IPS DF 6.9 (cell line): ENCODE measurements at regions not wholly inside any gene's neighbourhood (a gene's known extent, or its start where the extent isn't known, plus 50 kb on each side); places are given as distances from the start of the nearest gene placed in this dataset.

Experiments
- DNase-seq: peaks from one replicate; pipeline ENCODE4 v3.0.0-alpha.2; 2013; ENCODE audit warnings: low read depth, low spot score
- H3K27ac ChIP-seq: one replicate; pipeline ENCODE4 v1.5.1; 2013; ENCODE audit warnings: low read length, control low read depth
- H3K27me3 ChIP-seq: 2 replicates; pipeline ENCODE4 v1.6.1; 2013; ENCODE audit warnings: mild to moderate bottlenecking, low read length; ENCODE audit not compliant: control insufficient read depth, insufficient read depth
- H3K36me3 ChIP-seq: 2 replicates; pipeline ENCODE4 v1.6.1; 2013; ENCODE audit warnings: low read length; ENCODE audit not compliant: control insufficient read depth, insufficient read depth
- H3K4me1 ChIP-seq: 2 replicates; pipeline ENCODE4 v1.6.1; 2013; ENCODE audit warnings: low read length; ENCODE audit not compliant: control insufficient read depth, insufficient read depth
- H3K4me3 ChIP-seq: 2 replicates; pipeline ENCODE4 v1.5.1; 2013; ENCODE audit warnings: mild to moderate bottlenecking, low read length
- H3K9me3 ChIP-seq: 2 replicates; pipeline ENCODE4 v1.6.1; 2013; ENCODE audit warnings: low read length, inconsistent platforms; ENCODE audit not compliant: control insufficient read depth, insufficient read depth
- WGBS: extraction: QIAGEN DNeasy Blood & Tissue Kit; methylation state at CpG from one replicate; pipeline ENCODE4 v1.1.7; 2013; ENCODE audit warnings: mixed read lengths, missing lambda C conversion rate; ENCODE audit not compliant: insufficient read length, insufficient coverage; 5-methylcytosine and 5-hydroxymethylcytosine counted together

DNA sequence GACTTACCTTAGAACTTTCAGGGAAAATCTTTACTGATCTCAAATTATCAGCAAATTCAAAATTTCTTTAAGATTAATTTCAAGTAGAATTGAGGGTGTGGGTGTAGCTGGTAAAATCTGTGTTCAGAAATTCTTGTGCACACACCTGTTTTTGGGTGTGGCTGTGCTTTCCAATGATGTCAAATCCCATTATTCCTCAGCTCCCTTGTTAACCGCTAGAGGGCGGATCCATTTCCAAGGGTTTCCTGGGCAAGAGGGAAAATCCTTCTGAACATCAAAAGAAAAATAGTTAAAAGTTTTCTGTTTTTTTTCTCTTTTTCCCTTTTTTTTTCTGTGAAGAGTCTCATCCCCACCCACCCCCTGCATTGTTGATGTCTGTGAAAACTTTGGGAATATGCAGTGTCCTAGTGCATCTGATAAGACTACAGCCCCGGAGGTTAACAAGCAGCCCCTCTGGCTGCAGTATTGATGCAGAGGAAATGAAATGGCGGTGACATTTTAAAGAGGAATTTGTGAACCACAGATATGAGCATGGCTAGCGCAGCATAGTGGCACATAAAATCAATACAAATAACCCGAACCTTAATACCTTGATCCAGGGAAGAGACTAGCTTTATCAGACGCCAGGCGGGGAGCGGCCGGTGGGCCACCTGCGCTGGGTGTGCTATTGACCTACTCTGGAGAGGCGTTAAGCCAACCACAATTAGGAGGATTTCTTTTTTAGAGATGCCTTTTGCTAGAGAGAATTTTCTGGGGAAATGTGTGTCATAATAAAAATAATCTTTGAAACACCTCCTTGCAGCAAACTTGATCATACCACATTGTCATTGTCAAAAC lies 130.9 kb downstream of the FOXA2 start:
- Histone ChIP-seq H3K4me3 (no peak overlapping the region), H3K9me3 (no peaks in the 10 kb centered on the region), H3K4me1 (0 out of 2 replicates have a peak, but pooled peaks cover 1% of the 10 kb centered on the region), H3K36me3 (no peaks in the 10 kb centered on the region), H3K27ac (no peak overlapping the region), H3K27me3 (peaks cover 21% of the 10 kb centered on the region; the same call in 1 of the 2 replicates)
- whole genome bisulfite sequencing = no CpG with 5 or more reads among the region's 12 CpGs
- no peak for DNase-seq

DNA sequence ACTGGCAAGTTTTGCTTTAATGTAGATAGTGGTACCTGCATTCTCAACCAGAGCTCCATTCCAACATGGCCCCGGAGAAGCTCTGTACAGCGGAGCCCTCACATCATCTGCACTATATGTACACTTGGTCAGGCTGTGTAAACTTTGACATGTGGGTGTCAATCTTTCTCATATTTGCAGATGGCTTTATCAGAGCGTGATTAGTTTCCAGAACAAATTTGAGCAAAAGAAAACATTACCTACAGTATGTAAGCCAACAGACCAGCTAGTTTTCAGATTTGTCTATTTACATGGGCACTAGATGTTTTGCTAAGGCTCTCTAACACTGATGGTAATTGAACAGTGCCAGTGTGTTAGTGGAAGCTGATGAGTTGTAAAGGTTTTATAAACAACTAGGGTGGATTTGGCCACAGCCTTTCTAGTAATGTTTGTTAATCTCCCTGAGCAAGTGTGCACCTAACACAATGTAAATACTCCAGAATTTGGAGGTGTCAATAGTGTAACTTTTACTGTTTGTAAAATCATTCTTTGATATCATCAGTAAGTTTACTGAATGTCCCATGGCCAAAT lies 131.8 kb downstream of the FOXA2 start:
- Histone ChIP-seq H3K36me3 (no peaks in the 10 kb centered on the region), H3K27me3 (peaks cover 19% of the 10 kb centered on the region; the same call in 1 of the 2 replicates), H3K9me3 (no peaks in the 10 kb centered on the region), H3K4me3 (no peak overlapping the region), H3K27ac (no peak overlapping the region), H3K4me1 (0 out of 2 replicates have a peak, but pooled peaks cover 1% of the 10 kb centered on the region)
- DNase-seq = no peak
- no CpG with 5 or more reads among the region's 3 CpGs for WGBS

DNA sequence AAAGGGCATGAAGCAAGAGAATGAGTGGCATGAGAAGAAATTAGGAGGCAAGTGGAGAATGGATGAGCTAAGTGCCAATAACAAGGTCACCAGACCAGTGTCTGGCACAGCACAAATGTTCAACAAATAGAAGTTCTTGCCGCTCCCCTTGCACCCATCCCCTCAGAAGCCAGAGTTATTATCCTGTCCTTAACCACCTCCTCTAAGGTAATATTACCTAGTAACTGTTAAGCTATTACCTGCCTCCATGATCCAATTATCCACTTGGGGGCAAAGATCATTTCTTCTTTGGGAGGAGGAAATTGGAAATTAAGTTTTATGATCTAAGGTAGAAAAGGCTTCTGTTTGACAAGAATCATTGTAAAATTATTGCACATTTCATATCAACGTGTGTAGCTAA lies 133.8 kb downstream of the FOXA2 start:
- H3K9me3 ChIP-seq = no peaks in the 10 kb centered on the region
- no peak for DNase-seq
- H3K4me1 ChIP-seq = no peaks in the 10 kb centered on the region
- H3K4me3 ChIP-seq = no peak overlapping the region
- H3K36me3 ChIP-seq = no peaks in the 10 kb centered on the region
- no CpG with 5 or more reads among the region's 2 CpGs for WGBS
- peaks cover 8% of the 10 kb centered on the region; the same call in 1 of the 2 replicates for H3K27me3 ChIP-seq
- no peak overlapping the region for H3K27ac ChIP-seq

DNA sequence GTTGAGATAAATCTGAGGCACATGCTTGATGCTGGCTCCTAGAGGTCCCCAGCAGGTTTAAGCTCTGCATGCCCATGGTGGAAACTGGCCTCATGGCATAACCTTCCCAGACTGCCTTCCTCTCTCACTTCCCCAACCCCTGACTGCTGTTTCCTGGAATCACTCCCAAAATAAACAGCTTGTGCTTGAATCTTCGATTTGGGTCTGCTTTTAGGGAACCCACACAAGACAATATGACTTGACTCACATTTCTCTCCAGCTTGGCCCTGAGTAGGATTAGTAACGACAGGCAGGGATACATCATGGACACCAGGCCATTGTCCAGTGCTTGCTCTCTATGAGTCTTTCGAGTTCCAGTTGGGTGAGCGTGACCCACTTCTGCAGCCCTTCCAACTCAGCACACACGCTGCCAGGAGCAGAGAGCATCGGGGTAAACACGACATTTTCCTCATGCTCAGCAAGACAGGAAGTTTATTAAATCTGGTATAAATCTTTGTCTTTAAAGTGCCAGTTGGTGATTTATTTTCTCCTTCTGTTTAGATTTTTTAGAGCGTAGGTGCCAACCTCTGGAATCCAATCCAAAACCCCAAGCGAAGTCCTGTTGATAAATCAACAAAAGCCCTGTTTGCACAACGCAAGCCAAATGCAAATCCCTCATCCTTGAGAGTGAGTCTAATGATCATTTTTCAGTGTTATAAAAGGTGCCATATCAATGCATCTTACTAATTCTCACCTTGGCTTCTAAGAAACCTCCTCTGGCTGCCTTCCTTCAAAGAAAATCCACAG lies 135.0 kb downstream of the FOXA2 start:
- no peak for DNase-seq
- Histone ChIP-seq H3K4me3 (no peak overlapping the region), H3K36me3 (no peaks in the 10 kb centered on the region), H3K4me1 (no peaks in the 10 kb centered on the region), H3K27me3 (peaks cover 2% of the 10 kb centered on the region; the same call in 1 of the 2 replicates), H3K9me3 (no peaks in the 10 kb centered on the region), H3K27ac (no peak overlapping the region)
- WGBS = no CpG with 5 or more reads among the region's 10 CpGs

DNA sequence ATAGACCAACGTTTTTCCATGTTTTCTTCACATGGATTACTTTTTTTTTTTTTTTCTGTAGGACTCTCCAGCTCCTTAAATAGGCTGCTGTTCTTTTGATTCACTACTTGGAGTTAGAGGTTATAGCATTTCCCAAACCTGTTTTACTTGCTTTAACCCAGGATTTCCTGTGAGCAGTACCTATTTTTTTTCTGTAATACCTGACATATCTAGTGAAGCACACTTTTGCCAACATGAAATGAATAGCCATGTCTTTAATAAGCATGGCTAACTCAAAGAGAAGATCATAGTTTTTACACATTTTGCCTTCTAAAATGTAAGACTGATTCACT lies 137.0 kb downstream of the FOXA2 start:
- Histone ChIP-seq H3K4me3 (no peak overlapping the region), H3K9me3 (no peaks in the 10 kb centered on the region), H3K4me1 (no peaks in the 10 kb centered on the region), H3K27me3 (peaks cover 2% of the 10 kb centered on the region; the same call in 1 of the 2 replicates), H3K36me3 (no peaks in the 10 kb centered on the region), H3K27ac (no peak overlapping the region)
- no CpG with 5 or more reads among the region's 1 CpG for WGBS
- no peak for DNase-seq

DNA sequence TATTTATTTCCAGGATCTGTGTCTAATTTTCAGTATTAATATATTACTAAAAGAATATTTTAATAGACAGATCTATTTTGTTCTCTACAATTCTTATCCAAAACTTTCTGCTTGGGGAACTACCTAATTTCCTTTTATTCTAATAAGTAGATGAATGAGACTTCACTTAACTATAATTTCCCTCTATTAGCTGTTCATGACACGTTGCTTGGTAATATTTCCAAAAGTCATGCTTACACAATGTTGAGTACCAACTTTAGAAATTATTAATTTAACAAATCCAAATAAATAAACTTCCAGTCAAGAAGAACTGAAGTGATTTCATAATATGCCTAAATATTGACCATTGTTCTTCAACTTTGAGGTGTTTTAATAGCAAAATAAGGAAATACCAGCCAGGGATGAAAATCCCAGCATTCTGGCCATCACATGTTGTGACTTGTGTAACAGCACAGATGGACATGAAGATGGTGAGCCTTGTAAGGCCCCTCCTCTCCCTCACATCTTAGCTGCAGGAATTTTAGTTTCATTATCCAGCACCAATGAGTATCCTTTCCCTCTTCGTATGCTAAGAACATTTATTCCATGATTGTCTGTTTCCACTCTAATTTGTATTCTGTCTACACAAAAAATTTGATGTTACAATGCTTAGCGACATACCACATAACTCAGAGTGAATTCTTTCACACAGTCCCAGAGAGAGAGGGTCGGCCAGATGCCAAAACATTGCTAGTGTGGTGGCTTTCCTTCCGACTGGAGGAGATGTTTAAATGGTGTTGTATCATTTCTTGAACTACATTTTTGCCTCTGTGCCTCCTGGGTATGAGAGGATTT lies 137.5 kb downstream of the FOXA2 start:
- H3K36me3 ChIP-seq = no peaks in the 10 kb centered on the region
- WGBS = no CpG with 5 or more reads among the region's 5 CpGs
- DNase-seq = no peak
- no peaks in the 10 kb centered on the region for H3K27me3 ChIP-seq
- H3K4me3 ChIP-seq = no peak overlapping the region
- H3K27ac ChIP-seq = no peak overlapping the region
- H3K4me1 ChIP-seq = no peaks in the 10 kb centered on the region
- H3K9me3 ChIP-seq = no peaks in the 10 kb centered on the region

DNA sequence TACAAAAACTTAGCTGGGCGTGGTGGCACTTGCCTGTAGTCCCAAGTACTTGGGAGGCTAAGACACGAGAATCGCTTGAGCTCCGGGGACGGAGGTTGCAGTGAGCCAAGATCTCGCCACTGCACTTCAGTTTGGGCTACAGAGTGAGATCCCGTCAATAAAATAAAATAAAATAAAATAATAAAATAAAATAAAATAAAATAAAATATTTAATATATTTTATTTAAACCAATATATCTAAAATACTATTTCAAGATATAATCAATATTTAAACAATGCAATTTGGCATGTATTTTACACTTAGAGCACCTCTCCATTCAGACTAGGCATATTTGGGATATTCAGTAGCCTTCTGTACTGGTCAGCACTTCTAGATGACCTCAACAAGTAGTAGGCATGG lies 142.1 kb downstream of the FOXA2 start:
- DNase-seq = no peak
- Histone ChIP-seq H3K9me3 (no peaks in the 10 kb centered on the region), H3K4me3 (no peak overlapping the region), H3K27ac (no peak overlapping the region), H3K36me3 (no peaks in the 10 kb centered on the region), H3K27me3 (no peaks in the 10 kb centered on the region), H3K4me1 (no peaks in the 10 kb centered on the region)
- WGBS = no CpG with 5 or more reads among the region's 7 CpGs

DNA sequence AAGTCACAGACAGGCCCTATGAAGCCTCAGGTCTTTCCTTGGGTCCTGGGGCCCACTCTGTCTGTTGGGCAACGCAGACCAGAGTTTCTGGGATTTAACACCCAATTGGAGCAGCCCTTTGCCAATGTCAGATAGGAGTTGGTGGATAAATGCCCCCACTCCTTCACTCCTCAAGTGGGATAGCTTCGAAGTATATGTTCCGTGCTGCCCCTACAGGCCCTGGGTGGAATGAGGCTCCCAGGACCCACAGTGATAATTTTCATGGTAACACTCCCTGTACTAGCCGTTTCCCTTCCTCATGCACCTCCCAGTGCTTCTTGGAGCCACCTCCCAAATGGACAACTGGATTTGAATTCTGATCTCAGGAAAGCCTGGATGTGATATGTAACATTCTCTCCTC lies 145.4 kb downstream of the FOXA2 start:
- Histone ChIP-seq H3K27me3 (no peaks in the 10 kb centered on the region), H3K27ac (no peak overlapping the region), H3K9me3 (no peaks in the 10 kb centered on the region), H3K4me3 (no peak overlapping the region), H3K4me1 (no peaks in the 10 kb centered on the region), H3K36me3 (no peaks in the 10 kb centered on the region)
- DNase-seq = no peak
- WGBS = no CpG with 5 or more reads among the region's 4 CpGs

DNA sequence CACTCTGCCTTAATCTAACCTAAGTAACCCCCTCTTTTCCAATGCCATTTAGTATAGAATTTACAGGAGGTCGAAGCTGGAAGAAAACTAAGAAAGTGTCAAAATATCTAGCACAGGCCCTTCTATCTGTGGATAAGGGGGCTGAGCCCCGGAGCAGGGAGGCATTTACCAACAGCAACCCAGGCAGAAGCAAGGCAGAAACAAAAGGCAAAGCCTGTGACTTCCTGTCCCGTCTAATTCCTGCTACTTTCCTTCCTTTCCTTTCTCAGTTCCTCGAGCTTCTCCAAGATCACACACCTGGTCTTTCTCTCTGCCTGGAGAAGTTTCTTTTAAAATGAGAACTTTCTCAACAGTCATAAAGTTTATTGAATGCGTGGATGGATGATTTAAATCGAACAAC lies 146.0 kb downstream of the FOXA2 start:
- Histone ChIP-seq H3K4me3 (no peak overlapping the region), H3K4me1 (no peaks in the 10 kb centered on the region), H3K36me3 (no peaks in the 10 kb centered on the region), H3K27ac (no peak overlapping the region), H3K27me3 (no peaks in the 10 kb centered on the region), H3K9me3 (no peaks in the 10 kb centered on the region)
- DNase-seq = no peak
- WGBS = no CpG with 5 or more reads among the region's 6 CpGs

DNA sequence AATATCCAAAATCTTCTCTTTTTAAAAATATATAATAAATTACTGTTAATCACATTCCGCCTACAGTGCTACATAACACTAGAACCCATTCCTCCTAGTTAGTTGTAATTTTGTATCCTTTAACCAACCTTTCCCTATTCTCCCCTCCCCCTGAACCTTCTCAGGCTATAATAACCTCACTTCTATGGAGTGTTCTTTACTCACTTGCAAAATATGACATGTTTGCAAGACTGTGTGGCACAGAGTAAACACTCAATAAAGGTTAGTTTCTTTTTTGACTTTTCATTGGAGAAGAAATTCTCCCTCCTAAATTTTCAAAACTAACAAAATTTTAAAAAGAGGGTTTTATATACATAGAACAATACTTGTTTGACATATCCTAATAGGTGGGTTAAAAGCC lies 147.0 kb downstream of the FOXA2 start:
- no CpG with 5 or more reads among the region's 1 CpG for WGBS
- H3K4me1 ChIP-seq = no peaks in the 10 kb centered on the region

More for the DNA sequence above, 147.0 kb downstream of the FOXA2 start:
- Histone ChIP-seq H3K36me3 (no peaks in the 10 kb centered on the region), H3K4me3 (no peak overlapping the region), H3K27me3 (peaks cover 5% of the 10 kb centered on the region; the same call in 1 of the 2 replicates), H3K9me3 (no peaks in the 10 kb centered on the region), H3K27ac (no peak overlapping the region)
- DNase-seq = no peak
